Left ventricle myocardium inferior (tissue), 1 donor: ENCODE measurements at regions not wholly inside any gene's neighbourhood (a gene's known extent, or its start where the extent isn't known, plus 50 kb on each side); places are given as distances from the start of the nearest gene placed in this dataset.
"Not testable (repeated sequence)": the region's sequence is repeated elsewhere in the genome, so short reads cannot be mapped to it uniquely, and the experiment has no call there.

ENCODE experiments used
- DNase-seq: peaks from one replicate; pipeline ENCODE4 v3.0.0-alpha.2; 2020
- H3K27ac ChIP-seq: fragments of 200-600 bp; replicated peaks from 2 replicates; pipeline ENCODE4 v1.8.0; 2021
- H3K27me3 ChIP-seq: fragments of 200-600 bp; 2 replicates; pipeline ENCODE4 v1.8.0; 2021; ENCODE audit warnings: low read depth
- H3K36me3 ChIP-seq: fragments of 200-600 bp; 2 replicates; pipeline ENCODE4 v1.8.0; 2021
- H3K4me1 ChIP-seq: fragments of 200-600 bp; 2 replicates; pipeline ENCODE4 v1.8.0; 2021
- H3K4me3 ChIP-seq: fragments of 200-600 bp; 2 replicates; pipeline ENCODE4 v1.8.0; 2021; ENCODE audit warnings: mild to moderate bottlenecking, moderate library complexity
- H3K9me3 ChIP-seq: fragments of 200-600 bp; replicated peaks from 2 replicates; pipeline ENCODE4 v1.8.0; 2021
- intact Hi-C: fragments of 100-400 bp; cut with micrococcal nuclease; formaldehyde crosslinking; loops from one replicate; pipeline ENCODE4 v1.11.0; 2022
- TF ChIP-seq, protein P1 (sequence below): fragments of 200-600 bp; IDR thresholded peaks from 2 replicates; pipeline ENCODE4 v1.8.0; 2021; ENCODE audit warnings: antibody characterized with exemption, mild to moderate bottlenecking, borderline replicate concordance
- donor health status: DM: no; HTN: yes; CAD: no; lungs with severe emphysema.

DNA sequence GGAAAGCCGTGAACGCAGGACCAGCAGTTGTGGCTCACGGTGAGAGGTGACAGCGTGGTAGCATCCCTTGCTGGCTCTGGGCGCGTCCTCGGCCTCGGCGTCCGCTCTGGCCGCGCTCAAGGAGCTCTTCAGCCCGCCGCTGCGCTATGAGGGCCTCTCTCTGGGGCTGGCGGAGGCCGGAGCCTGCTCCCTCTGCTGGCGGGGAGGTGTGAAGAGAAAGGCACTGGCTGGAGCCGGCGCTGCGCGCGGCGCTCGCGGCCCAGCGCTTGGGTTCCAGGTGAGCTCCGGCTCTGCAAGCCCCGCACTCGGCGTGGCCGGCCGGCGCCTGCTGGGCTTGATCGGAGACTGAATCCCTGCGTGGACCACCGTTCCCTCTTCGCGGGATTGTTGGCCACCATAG lies 705.6 kb downstream of the SEMA5A start:
- Histone ChIP-seq H3K36me3 (no peaks in the 10 kb centered on the region), H3K4me3 (no peak overlapping the region), H3K27me3 (no peaks in the 10 kb centered on the region), H3K9me3 (peaks cover 14% of the 10 kb centered on the region), H3K4me1 (no peaks in the 10 kb centered on the region), H3K27ac (no peak overlapping the region)
- TF ChIP-seq, protein P1, sequence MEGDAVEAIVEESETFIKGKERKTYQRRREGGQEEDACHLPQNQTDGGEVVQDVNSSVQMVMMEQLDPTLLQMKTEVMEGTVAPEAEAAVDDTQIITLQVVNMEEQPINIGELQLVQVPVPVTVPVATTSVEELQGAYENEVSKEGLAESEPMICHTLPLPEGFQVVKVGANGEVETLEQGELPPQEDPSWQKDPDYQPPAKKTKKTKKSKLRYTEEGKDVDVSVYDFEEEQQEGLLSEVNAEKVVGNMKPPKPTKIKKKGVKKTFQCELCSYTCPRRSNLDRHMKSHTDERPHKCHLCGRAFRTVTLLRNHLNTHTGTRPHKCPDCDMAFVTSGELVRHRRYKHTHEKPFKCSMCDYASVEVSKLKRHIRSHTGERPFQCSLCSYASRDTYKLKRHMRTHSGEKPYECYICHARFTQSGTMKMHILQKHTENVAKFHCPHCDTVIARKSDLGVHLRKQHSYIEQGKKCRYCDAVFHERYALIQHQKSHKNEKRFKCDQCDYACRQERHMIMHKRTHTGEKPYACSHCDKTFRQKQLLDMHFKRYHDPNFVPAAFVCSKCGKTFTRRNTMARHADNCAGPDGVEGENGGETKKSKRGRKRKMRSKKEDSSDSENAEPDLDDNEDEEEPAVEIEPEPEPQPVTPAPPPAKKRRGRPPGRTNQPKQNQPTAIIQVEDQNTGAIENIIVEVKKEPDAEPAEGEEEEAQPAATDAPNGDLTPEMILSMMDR = no peak
- intact Hi-C loops = no loop called here
- DNase-seq = no peak

DNA sequence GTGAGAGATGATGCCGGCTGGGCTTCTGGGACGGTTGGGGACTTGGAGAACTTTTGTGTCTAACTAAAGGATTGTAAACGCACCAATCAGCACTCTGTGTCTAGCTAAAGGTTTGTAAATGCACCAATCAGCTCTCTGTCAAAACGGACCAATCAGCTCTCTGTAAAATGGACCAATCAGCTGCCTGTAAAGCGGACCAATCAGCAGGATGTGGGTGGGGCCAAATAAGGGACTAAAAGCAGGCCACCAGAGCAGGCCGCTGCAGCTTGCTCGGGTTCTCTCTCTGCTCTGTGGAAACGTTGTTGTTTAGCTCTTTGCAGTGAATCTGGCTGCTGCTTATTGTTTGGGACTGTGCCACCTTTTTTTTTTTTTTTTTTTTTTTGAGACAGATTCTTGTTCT lies 705.1 kb downstream of the SEMA5A start:
- intact Hi-C loops, H3K36me3 ChIP-seq, H3K4me1 ChIP-seq, H3K27me3 ChIP-seq, H3K27ac ChIP-seq, DNase-seq, H3K4me3 ChIP-seq: not testable (repeated sequence)
- peaks cover 14% of the 10 kb centered on the region for H3K9me3 ChIP-seq

DNA sequence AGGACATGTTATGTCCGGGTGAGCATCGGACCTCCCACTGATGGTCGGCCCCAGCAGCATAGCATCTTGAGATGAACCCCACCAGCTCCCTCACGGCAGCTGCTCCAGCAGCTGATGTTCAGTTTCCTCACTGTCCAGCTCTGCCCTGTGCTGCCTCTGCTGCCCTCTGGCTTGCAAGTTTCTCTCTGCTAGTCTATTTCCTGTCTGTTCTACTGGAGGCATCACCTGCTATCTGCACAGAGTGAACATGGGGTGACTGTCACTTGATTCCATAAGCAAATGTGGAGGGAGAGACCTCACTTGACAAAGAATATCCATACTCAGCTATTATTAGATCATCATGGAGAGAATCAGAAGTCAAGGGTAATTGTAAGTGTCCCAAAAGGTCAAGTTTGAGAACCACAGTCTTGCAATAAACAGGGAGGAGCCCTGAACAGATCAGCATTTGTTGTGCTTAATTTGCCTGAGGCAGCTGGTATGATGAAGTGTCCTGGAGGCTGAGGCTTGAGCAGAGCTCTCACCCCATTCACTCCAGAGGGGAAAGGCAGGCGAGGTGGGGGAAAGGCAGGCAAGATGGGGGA lies 702.8 kb downstream of the SEMA5A start:
- no peaks in the 10 kb centered on the region for H3K36me3 ChIP-seq
- peak overlapping the region; percentile 11 for H3K27ac ChIP-seq
- H3K9me3 ChIP-seq = peaks cover 14% of the 10 kb centered on the region
- no peaks in the 10 kb centered on the region for H3K27me3 ChIP-seq
- no peak overlapping the region for H3K4me3 ChIP-seq
- H3K4me1 ChIP-seq = no peaks in the 10 kb centered on the region
- intact Hi-C loops = no loop called here
- no peak for DNase-seq
- TF ChIP-seq, protein P1 = peak; percentile 13

DNA sequence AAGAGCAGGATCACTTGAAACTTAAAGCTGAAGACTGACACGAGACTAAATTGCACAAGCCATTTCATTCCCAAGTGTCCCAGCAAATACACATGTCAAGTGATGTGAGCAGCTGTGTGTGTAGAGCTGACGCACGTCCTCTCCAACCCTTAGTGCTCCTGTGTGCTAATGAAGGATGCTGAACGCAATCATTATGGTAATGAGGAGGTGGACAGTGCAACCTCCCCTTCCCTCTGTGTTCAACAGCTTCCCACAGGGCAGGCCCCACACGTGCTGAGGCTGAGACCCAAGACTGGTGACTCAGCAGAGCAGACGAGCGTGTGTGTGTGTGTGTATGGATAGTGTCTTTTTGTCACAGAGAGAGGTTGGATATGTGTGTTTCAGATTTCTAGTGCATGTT lies 702.1 kb downstream of the SEMA5A start:
- Histone ChIP-seq H3K27ac (peak overlapping the region; percentile 38), H3K36me3 (no peaks in the 10 kb centered on the region), H3K4me3 (no peak overlapping the region), H3K4me1 (no peaks in the 10 kb centered on the region), H3K27me3 (no peaks in the 10 kb centered on the region), H3K9me3 (peaks cover 14% of the 10 kb centered on the region)
- TF ChIP-seq, protein P1 = no peak
- peak; percentile 31 for DNase-seq
- intact Hi-C loops = no loop called here

DNA sequence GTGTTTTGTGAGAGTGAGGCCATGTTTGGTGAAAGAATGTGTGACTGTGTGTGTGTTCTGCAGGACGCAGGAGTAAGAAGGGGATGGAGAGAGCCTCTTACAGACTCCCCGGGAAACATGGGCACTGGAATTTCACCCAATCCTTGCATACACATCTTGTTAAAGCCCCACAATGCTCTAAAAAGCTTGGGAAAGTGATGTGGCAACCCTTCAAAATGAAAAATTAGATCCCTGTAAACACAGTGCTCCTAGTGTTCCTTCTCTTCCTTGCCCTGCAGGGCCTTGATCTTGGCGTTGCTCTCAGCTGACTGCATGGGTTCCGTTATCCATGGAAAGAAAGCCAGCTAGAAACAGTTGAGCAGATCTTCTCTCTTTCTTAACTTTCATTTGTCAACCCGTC lies 701.7 kb downstream of the SEMA5A start:
- Histone ChIP-seq H3K9me3 (peaks cover 14% of the 10 kb centered on the region), H3K4me3 (no peak overlapping the region), H3K36me3 (no peaks in the 10 kb centered on the region), H3K27ac (peak overlapping the region; percentile 38), H3K27me3 (no peaks in the 10 kb centered on the region), H3K4me1 (no peaks in the 10 kb centered on the region)
- TF ChIP-seq, protein P1 = no peak
- no peak for DNase-seq
- intact Hi-C loops = no loop called here

DNA sequence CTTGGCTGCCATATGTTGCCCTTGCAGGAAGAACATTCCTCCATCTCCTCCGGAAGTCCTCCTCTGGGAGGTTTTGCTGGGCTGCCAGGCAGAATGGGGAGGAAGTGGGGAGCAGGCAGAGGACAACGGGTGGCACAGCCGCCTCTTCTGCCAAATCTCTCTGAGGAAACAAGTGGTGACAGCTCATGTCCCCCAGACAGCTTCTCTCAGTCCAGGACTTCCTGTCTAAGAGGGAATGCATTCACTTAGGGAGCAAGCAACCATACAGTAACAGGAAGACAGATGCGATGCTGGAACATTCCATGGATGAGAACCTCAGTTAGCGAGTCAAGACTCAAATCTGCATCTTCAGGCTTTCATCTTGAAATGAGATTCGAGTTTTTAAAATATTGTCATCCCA lies 701.0 kb downstream of the SEMA5A start:
- Histone ChIP-seq H3K27me3 (no peaks in the 10 kb centered on the region), H3K9me3 (peaks cover 14% of the 10 kb centered on the region), H3K4me3 (no peak overlapping the region), H3K4me1 (no peaks in the 10 kb centered on the region), H3K27ac (peak overlapping the region; percentile 38), H3K36me3 (no peaks in the 10 kb centered on the region)
- TF ChIP-seq, protein P1 = no peak
- intact Hi-C loops = no loop called here
- DNase-seq = no peak
